ENCODE measurements at regions not wholly inside any gene's neighbourhood (a gene's known extent, or its start where the extent isn't known, plus 50 kb on each side); places are given as distances from the start of the nearest gene placed in this dataset.

DNA sequence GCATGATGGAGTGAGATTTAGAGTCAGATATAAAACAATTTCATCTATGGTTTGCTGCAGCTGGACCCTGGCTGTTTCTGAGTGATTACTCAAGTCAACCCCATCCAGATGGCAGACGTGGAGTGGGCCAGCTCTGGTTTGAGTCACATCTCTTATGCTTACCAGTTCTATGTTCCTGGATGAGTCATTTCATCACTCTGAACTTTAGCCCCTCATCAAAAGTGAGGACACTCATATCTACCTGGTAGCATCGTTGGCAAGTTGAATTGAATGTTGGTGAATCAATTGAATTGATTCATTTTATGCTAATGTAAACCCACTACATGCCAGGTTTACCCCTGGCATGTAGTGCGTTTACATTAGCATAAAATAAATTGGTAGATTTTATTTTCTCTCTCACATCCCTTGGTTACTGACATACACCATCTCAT, 176.4 kb downstream of the FGF18 start:
- TF ChIP-seq, protein P1, sequence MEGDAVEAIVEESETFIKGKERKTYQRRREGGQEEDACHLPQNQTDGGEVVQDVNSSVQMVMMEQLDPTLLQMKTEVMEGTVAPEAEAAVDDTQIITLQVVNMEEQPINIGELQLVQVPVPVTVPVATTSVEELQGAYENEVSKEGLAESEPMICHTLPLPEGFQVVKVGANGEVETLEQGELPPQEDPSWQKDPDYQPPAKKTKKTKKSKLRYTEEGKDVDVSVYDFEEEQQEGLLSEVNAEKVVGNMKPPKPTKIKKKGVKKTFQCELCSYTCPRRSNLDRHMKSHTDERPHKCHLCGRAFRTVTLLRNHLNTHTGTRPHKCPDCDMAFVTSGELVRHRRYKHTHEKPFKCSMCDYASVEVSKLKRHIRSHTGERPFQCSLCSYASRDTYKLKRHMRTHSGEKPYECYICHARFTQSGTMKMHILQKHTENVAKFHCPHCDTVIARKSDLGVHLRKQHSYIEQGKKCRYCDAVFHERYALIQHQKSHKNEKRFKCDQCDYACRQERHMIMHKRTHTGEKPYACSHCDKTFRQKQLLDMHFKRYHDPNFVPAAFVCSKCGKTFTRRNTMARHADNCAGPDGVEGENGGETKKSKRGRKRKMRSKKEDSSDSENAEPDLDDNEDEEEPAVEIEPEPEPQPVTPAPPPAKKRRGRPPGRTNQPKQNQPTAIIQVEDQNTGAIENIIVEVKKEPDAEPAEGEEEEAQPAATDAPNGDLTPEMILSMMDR (IDR thresholded peaks at IDR 0.05): no peak
- TF ChIP-seq EZH2phosphoT487 (IDR thresholded peaks at IDR 0.05): no peak
- TF ChIP-seq EZH2 (IDR thresholded peaks at IDR 0.05): no peak

Measured in neural progenitor cell (in vitro differentiated cells).